CD4-positive, alpha-beta memory T cell (primary cell): ENCODE measurements at regions not wholly inside any gene's neighbourhood (a gene's known extent, or its start where the extent isn't known, plus 50 kb on each side); places are given as distances from the start of the nearest gene placed in this dataset.

Experiments
- CTCF ChIA-PET: fragments of 350-600 bp; sonication (Branson Sonifier 250); formaldehyde crosslinking; loops from one replicate; lab custom pipeline; 2021; ENCODE audit warnings: inconsistent platforms; ENCODE audit not compliant: partially characterized antibody; lab: Charles Lee
- POLR2A ChIA-PET: fragments of 350-600 bp; sonication (Branson Sonifier 250); formaldehyde crosslinking; loops from one replicate; lab custom pipeline; 2021; ENCODE audit not compliant: partially characterized antibody; lab: Charles Lee
- DNase-seq, 5 donors: peaks; one replicate each; pipeline versions ENCODE4 v3.0.0 to v3.0.0-alpha.2; 2020 to 2022; ENCODE audit warnings: mixed read lengths in 1 of 5
- H3K27ac ChIP-seq: one replicate; pipeline ENCODE4 v1.7.0; 2013; ENCODE audit warnings: low read depth, low read length
- H3K27me3 ChIP-seq: 2 replicates; pipeline ENCODE4 v1.7.0; 2013; ENCODE audit warnings: mild to moderate bottlenecking, low read length, moderate library complexity; ENCODE audit not compliant: insufficient read depth
- H3K36me3 ChIP-seq: 2 replicates; pipeline ENCODE4 v1.7.0; 2013; ENCODE audit warnings: mild to moderate bottlenecking, low read length, moderate library complexity; ENCODE audit not compliant: insufficient read depth
- H3K4me1 ChIP-seq: 2 replicates; pipeline ENCODE4 v1.7.0; 2013; ENCODE audit warnings: mild to moderate bottlenecking, low read length, moderate library complexity; ENCODE audit not compliant: insufficient read depth
- H3K4me3 ChIP-seq, 2 donors: one replicate each; pipeline ENCODE4 v1.7.0; 2013; ENCODE audit warnings: low read length in 2 of 2, mild to moderate bottlenecking in 1 of 2
- H3K9me3 ChIP-seq, 2 donors: one replicate each; pipeline ENCODE4 v1.7.0; 2013; ENCODE audit warnings: low read length in 2 of 2, control low read depth in 1 of 2; ENCODE audit not compliant: control insufficient read depth in 1 of 2
- H3K27ac Mint-ChIP-seq, 7 donors: one replicate each; pipeline ENCODE4 v1.8.0; 2020 to 2021; ENCODE audit warnings: mixed read lengths in 7 of 7, mild to moderate bottlenecking in 6 of 7, inconsistent platforms in 3 of 7, moderate library complexity in 3 of 7
- H3K27me3 Mint-ChIP-seq, 2 donors: one replicate each; pipeline ENCODE4 v1.8.0; 2020 to 2021; ENCODE audit warnings: mixed read lengths in 2 of 2
- H3K36me3 Mint-ChIP-seq, 2 donors: one replicate each; pipeline ENCODE4 v1.8.0; 2020 to 2021; ENCODE audit warnings: mixed read lengths in 2 of 2, inconsistent platforms in 1 of 2, mild to moderate bottlenecking in 1 of 2
- H3K4me1 Mint-ChIP-seq, 4 donors: one replicate each; pipeline ENCODE4 v1.8.0; 2020 to 2021; ENCODE audit warnings: mixed read lengths in 4 of 4, mild to moderate bottlenecking in 1 of 4
- H3K4me3 Mint-ChIP-seq, 8 donors: one replicate each; pipeline ENCODE4 v1.8.0; 2020 to 2021; ENCODE audit warnings: mixed read lengths in 8 of 8, mild to moderate bottlenecking in 7 of 8, moderate library complexity in 6 of 8, inconsistent platforms in 3 of 8
- H3K9me3 Mint-ChIP-seq, 8 donors: one replicate each; pipeline ENCODE4 v1.8.0; 2020 to 2021; ENCODE audit warnings: mixed read lengths in 8 of 8, mild to moderate bottlenecking in 5 of 8, inconsistent platforms in 3 of 8, moderate library complexity in 1 of 8
- intact Hi-C: fragments of 100-400 bp; cut with micrococcal nuclease; formaldehyde crosslinking; loops from one replicate; pipeline ENCODE4 v1.15.1; 2023

DNA sequence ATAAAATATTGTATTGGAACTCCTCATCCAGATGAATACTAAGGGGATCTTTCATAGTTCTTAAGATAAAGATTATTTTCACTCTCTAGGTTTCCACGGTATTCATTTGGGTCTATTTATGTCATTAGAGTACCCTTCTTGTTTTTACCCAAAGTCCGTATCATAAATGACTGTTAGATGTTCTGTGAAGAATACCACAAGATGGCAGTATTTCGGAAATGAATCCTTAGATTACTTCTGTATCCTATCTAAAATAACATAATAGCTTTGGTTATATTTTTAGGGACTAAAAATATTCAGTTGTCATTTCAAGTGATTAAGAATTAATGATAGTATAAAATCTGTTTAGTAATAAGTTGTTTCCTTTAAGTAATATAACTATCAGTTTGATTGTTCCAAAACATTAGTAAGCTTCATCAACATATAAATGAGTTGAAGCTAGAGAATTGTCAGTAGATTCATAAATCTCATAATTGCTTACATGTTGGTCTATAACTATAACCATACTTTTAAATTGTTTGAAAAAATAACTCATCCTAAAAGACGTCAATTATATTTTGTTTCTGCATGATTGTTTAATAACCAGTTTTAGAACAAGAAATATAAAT lies 337.5 kb upstream of the KCND2 start:
- no peak overlapping the region for H3K4me3 ChIP-seq
- no peaks in the 10 kb centered on the region for H3K4me1 ChIP-seq
- no peaks in the 10 kb centered on the region for H3K27me3 ChIP-seq
- intact Hi-C loops, result no loop called here
- H3K27ac ChIP-seq, result no peak overlapping the region
- H3K27ac Mint-ChIP-seq, result no peak overlapping the region
- H3K4me3 Mint-ChIP-seq, result no peak overlapping the region
- no peaks in the 10 kb centered on the region for H3K36me3 Mint-ChIP-seq
- H3K36me3 ChIP-seq, result no peaks in the 10 kb centered on the region
- no peaks in the 10 kb centered on the region for H3K27me3 Mint-ChIP-seq
- no peak for DNase-seq
- no peaks in the 10 kb centered on the region for H3K9me3 ChIP-seq
- CTCF ChIA-PET, result no interaction called here
- POLR2A ChIA-PET, result no interaction called here
- peaks cover 0 to 9% (median 2%) of the 10 kb centered on the region in 8 donors for H3K9me3 Mint-ChIP-seq
- H3K4me1 Mint-ChIP-seq, result no peaks in the 10 kb centered on the region

- no peak overlapping the region for H3K27ac ChIP-seq
- H3K4me3 ChIP-seq, result no peak overlapping the region
- no peaks in the 10 kb centered on the region for H3K9me3 ChIP-seq
- no peaks in the 10 kb centered on the region for H3K36me3 ChIP-seq
- Mint-ChIP-seq H3K4me1 (no peaks in the 10 kb centered on the region), H3K36me3 (no peaks in the 10 kb centered on the region), H3K27ac (no peak overlapping the region), H3K27me3 (no peaks in the 10 kb centered on the region), H3K9me3 (peaks cover 0 to 7% (median 0%) of the 10 kb centered on the region in 8 donors), H3K4me3 (no peak overlapping the region)
- DNase-seq, result no peak
- no peaks in the 10 kb centered on the region for H3K27me3 ChIP-seq
- POLR2A ChIA-PET, result no interaction called here
- H3K4me1 ChIP-seq, result no peaks in the 10 kb centered on the region
- CTCF ChIA-PET, result no interaction called here
- intact Hi-C loops, result no loop called here
Measured at GRCh38 chr7:119936836-119937235, 336.1 kb upstream of the KCND2 start.

DNA sequence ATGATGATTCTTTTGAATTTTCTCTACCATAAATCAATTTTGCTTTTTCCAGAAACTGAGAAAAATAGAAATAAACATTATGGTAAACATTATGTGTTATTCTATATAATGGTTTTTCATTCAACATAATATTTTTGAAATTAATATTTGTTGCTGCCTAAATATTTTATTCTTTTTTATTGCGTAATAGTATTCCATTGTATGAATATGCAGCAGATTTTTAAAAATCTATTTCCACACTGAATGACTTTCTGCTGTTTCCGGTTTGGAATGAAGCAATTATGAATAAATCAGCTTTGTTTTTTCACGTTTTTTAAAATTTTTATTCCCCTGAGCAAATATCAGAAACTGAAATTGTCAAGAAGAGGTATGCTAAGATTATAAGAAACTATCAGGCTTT lies 335.2 kb upstream of the KCND2 start:
- Histone ChIP-seq H3K9me3 (no peaks in the 10 kb centered on the region), H3K36me3 (no peaks in the 10 kb centered on the region), H3K27ac (no peak overlapping the region), H3K4me1 (no peaks in the 10 kb centered on the region), H3K4me3 (no peak overlapping the region), H3K27me3 (no peaks in the 10 kb centered on the region)
- no peak for DNase-seq
- Mint-ChIP-seq H3K36me3 (no peaks in the 10 kb centered on the region), H3K9me3 (peaks cover 0 to 7% (median 0%) of the 10 kb centered on the region in 8 donors), H3K27ac (no peak overlapping the region), H3K27me3 (no peaks in the 10 kb centered on the region), H3K4me1 (no peaks in the 10 kb centered on the region), H3K4me3 (no peak overlapping the region)
- CTCF ChIA-PET, result no interaction called here
- POLR2A ChIA-PET, result no interaction called here
- intact Hi-C loops, result no loop called here

GRCh38 chr7:119943942-119944600 lies 328.9 kb upstream of the KCND2 start:
- ChIA-PET CTCF (no interaction called here), POLR2A (no interaction called here)
- no peaks in the 10 kb centered on the region for H3K9me3 ChIP-seq
- Mint-ChIP-seq H3K4me3 (no peak overlapping the region), H3K9me3 (peaks cover 0 to 4% (median under 1%) of the 10 kb centered on the region in 8 donors), H3K27ac (no peak overlapping the region), H3K36me3 (no peaks in the 10 kb centered on the region), H3K4me1 (no peaks in the 10 kb centered on the region), H3K27me3 (no peaks in the 10 kb centered on the region)
- no peaks in the 10 kb centered on the region for H3K36me3 ChIP-seq
- intact Hi-C loops, result no loop called here
- no peaks in the 10 kb centered on the region for H3K4me1 ChIP-seq
- H3K27ac ChIP-seq, result no peak overlapping the region
- H3K4me3 ChIP-seq, result no peak overlapping the region
- no peak for DNase-seq
- no peaks in the 10 kb centered on the region for H3K27me3 ChIP-seq

- Mint-ChIP-seq H3K4me3 (no peak overlapping the region), H3K9me3 (peaks cover 0 to 4% (median under 1%) of the 10 kb centered on the region in 8 donors), H3K36me3 (no peaks in the 10 kb centered on the region), H3K4me1 (no peaks in the 10 kb centered on the region), H3K27me3 (no peaks in the 10 kb centered on the region), H3K27ac (no peak overlapping the region)
- no peak overlapping the region for H3K4me3 ChIP-seq
- intact Hi-C loops, result no loop called here
- no peaks in the 10 kb centered on the region for H3K9me3 ChIP-seq
- no peak overlapping the region for H3K27ac ChIP-seq
- ChIA-PET CTCF (no interaction called here), POLR2A (no interaction called here)
- H3K27me3 ChIP-seq, result no peaks in the 10 kb centered on the region
- DNase-seq, result no peak
- no peaks in the 10 kb centered on the region for H3K4me1 ChIP-seq
- H3K36me3 ChIP-seq, result no peaks in the 10 kb centered on the region
Measured at GRCh38 chr7:119944601-119944972, 328.4 kb upstream of the KCND2 start.

DNA sequence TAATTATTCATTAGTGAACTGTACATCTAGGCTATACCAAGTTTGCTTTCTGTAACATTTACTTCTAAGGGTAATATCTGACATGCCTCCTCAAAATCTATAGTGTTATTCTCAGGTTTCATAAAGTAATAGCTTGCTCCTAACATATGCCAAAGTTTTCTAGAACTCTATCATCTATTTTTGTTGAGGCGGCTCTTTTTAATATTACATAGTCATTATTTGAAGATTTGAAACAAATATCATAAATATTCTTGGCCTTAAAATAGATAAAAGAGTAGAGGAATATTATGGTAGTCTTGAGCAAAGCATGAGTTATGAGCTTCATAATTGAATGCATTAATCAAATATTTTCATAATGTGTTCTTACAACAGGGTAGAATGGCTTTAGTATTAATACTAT lies 327.2 kb upstream of the KCND2 start:
- H3K36me3 Mint-ChIP-seq, result no peaks in the 10 kb centered on the region
- Histone ChIP-seq H3K36me3 (no peaks in the 10 kb centered on the region), H3K9me3 (no peaks in the 10 kb centered on the region), H3K4me3 (no peak overlapping the region), H3K4me1 (no peaks in the 10 kb centered on the region), H3K27ac (no peak overlapping the region), H3K27me3 (no peaks in the 10 kb centered on the region)
- intact Hi-C loops, result no loop called here
- CTCF ChIA-PET, result no interaction called here
- no peak for DNase-seq
- H3K9me3 Mint-ChIP-seq, result peaks cover 0 to 9% (median 4%) of the 10 kb centered on the region in 8 donors
- H3K27me3 Mint-ChIP-seq, result no peaks in the 10 kb centered on the region
- POLR2A ChIA-PET, result no interaction called here
- H3K4me3 Mint-ChIP-seq, result no peak overlapping the region
- no peak overlapping the region for H3K27ac Mint-ChIP-seq
- no peaks in the 10 kb centered on the region for H3K4me1 Mint-ChIP-seq

GRCh38 chr7:119949053-119949452 lies 323.9 kb upstream of the KCND2 start:
- no peak overlapping the region for H3K27ac Mint-ChIP-seq
- H3K27ac ChIP-seq, result no peak overlapping the region
- intact Hi-C loops, result no loop called here
- no peaks in the 10 kb centered on the region for H3K27me3 Mint-ChIP-seq
- H3K4me3 Mint-ChIP-seq, result no peak overlapping the region
- no peaks in the 10 kb centered on the region for H3K9me3 ChIP-seq
- ChIA-PET CTCF (no interaction called here), POLR2A (no interaction called here)
- H3K36me3 ChIP-seq, result no peaks in the 10 kb centered on the region
- no peaks in the 10 kb centered on the region for H3K27me3 ChIP-seq
- H3K36me3 Mint-ChIP-seq, result no peaks in the 10 kb centered on the region
- H3K4me3 ChIP-seq, result no peak overlapping the region
- H3K4me1 ChIP-seq, result no peaks in the 10 kb centered on the region
- no peaks in the 10 kb centered on the region for H3K4me1 Mint-ChIP-seq
- peaks cover 0 to 9% (median 2%) of the 10 kb centered on the region in 8 donors for H3K9me3 Mint-ChIP-seq
- DNase-seq, result peak in 1 of 5 donors; percentile 16
